ENCODE measurements at regions not wholly inside any gene's neighbourhood (a gene's known extent, or its start where the extent isn't known, plus 50 kb on each side); places are given as distances from the start of the nearest gene placed in this dataset.
"Not testable (repeated sequence)": the region's sequence is repeated elsewhere in the genome, so short reads cannot be mapped to it uniquely, and the experiment has no call there.

DNA sequence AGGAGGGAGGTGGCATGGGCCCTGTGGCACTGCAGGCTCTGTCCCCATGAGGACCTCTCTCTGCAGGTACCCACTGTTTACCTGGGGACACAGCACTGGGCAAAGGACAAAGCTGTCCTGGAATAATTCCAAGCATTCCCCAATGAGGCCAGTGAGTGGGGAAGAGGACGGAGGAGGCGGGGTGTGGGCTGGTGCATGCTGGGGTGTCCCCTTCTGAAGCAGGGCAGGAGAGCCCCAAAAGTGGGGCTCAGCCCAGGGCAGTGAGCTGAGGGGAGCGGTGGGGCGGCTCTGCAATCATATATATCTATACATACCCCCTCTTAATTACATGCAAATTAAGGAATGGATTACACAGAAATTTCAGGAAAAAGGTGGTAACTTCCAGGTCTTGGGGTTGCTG is 315.8 kb downstream of the ADGRD1 start:
- no peak overlapping the region for H3K27ac ChIP-seq
- TF ChIP-seq ZFX (IDR thresholded peaks at IDR 0.05), result no peak
- TF ChIP-seq, protein P1, sequence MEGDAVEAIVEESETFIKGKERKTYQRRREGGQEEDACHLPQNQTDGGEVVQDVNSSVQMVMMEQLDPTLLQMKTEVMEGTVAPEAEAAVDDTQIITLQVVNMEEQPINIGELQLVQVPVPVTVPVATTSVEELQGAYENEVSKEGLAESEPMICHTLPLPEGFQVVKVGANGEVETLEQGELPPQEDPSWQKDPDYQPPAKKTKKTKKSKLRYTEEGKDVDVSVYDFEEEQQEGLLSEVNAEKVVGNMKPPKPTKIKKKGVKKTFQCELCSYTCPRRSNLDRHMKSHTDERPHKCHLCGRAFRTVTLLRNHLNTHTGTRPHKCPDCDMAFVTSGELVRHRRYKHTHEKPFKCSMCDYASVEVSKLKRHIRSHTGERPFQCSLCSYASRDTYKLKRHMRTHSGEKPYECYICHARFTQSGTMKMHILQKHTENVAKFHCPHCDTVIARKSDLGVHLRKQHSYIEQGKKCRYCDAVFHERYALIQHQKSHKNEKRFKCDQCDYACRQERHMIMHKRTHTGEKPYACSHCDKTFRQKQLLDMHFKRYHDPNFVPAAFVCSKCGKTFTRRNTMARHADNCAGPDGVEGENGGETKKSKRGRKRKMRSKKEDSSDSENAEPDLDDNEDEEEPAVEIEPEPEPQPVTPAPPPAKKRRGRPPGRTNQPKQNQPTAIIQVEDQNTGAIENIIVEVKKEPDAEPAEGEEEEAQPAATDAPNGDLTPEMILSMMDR (conservative IDR thresholded peaks at IDR 0.05), result no peak

DNA sequence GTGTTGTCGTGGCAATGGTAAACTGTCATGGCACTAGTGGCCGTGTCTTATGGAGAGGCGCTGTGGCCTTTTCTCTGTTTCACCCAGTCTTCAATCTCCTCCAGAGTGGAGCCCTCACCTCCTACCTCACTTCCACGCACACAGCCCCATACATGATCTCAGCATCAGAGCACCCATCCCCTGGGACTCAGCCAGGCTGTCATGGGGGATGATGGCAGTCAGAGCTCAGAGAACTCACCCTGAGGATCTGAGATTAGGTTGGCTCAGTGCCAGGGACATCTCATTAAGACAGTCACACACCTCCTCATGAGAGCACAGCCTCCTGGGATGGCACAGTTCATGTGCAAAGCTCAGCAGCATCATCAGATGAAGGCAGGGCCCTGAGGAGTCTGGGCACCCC is 316.3 kb downstream of the ADGRD1 start:
- not testable (repeated sequence) for H3K27ac ChIP-seq

DNA sequence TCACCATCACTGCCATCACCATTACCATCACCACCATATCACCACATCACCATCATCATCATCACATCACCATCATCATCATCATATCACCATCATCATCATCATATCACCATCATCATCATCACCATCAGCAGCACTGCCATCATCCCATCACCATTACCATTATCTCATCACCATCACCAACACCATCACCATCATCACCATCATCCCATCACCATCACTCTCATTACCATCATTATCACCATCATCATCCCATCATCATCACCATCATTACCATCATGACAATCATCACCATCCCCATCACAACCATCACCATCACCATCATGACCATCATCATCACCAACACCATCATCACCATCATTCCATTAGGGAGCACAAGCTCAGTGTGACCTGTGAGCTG is 318.0 kb downstream of the ADGRD1 start:
- H3K27ac ChIP-seq, result no peak overlapping the region
- TF ChIP-seq ZFX (IDR thresholded peaks at IDR 0.05), result no peak
- TF ChIP-seq, protein P1 (conservative IDR thresholded peaks at IDR 0.05), result no peak

DNA sequence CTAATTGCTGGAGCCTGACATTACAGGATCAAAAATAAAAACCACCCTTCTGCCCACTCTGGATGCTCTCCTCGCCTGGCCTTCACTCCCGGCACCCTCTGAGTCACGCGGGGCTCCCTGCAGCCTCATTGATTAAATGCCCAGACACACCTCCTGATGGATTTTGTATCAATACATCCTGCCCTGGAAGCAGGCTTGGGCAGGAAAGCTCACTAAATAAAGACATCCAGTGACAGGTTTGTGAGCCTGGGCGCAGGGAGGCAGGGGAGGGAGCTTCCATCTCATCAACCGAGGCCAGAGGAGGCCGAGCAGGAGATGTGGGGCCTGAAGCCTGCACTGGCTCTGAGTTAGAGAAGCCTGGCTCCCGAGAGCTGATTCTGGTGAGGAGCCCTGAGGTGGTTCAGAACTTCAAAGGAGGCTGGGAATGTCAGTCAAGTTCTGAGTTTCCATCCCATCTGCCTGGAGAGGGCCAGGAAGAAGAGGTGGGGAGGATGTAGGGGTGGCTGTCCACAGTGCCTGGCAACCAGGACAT is 318.6 kb downstream of the ADGRD1 start:
- not testable (repeated sequence) for H3K27ac ChIP-seq

DNA sequence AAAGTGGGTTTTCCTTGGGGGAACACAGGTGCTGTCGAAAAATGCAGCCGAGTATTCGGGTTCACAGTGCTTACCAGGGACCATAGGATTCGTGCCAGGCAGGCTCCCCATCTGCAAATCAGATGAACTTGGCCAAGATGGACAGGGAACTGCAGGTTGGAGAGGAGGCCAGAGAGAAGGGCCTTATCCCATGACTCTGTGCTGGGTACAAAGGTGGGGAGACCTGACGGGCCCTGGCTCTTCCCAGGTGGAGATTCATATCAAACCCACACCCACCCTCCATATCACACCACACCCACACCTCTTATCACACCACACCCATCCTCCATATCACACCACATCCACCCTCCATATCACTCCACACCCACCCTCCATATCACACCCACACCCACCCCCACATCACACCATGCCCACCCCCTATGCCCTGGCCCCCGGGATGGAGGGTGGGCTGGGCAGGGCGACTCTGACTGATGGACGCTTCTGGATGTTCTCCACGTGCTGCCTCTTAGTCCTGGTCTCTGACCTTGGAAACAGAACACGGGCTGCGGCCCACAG is 319.7 kb downstream of the ADGRD1 start:
- H3K27ac ChIP-seq, result no peak overlapping the region
- TF ChIP-seq, protein P1 (conservative IDR thresholded peaks at IDR 0.05), result no peak
- no peak for TF ChIP-seq ZFX (IDR thresholded peaks at IDR 0.05)

DNA sequence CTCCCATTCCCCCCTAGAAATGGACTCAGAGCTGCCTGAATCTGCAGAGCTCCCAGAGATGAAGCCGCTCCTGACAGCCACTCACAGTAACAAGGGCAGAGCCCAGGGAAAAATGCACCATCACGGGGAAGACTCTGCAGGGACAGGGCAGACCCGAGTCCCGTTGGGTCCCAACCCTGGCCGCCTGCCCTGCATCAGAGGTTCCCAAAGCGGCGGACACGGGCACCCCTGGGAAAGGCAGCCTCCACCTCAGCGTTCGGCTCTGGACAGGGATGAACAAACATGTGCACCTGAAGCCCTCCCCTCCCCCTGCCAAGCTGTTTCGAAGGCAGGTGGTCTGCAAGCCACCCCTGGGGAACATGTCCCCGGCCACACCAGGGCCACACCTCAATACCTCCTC is 320.4 kb downstream of the ADGRD1 start:
- TF ChIP-seq, protein P1 (conservative IDR thresholded peaks at IDR 0.05), result no peak
- TF ChIP-seq ZFX (IDR thresholded peaks at IDR 0.05), result no peak
- no peak overlapping the region for H3K27ac ChIP-seq

DNA sequence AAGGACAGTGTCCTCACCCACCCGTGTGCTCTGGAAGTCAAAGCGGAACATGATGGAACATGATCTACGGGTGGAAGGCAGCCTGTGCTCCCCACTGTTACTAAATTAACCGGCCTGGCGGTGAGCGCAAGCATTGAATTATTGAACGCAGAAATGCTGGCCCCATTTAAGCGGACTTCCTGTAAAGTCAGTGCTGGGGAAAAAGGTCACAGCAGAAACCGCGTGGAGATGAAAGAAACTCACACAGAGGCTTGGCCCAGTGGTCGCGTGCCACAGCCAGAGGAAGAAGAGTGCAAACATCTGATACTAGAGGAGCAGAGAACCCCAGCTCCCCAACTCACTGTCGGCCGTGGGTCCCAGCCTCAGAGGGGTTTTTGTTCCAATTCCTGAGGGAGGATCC is 321.2 kb downstream of the ADGRD1 start:
- no peak overlapping the region for H3K27ac ChIP-seq
- no peak for TF ChIP-seq ZFX (IDR thresholded peaks at IDR 0.05)
- TF ChIP-seq, protein P1 (conservative IDR thresholded peaks at IDR 0.05), result no peak

DNA sequence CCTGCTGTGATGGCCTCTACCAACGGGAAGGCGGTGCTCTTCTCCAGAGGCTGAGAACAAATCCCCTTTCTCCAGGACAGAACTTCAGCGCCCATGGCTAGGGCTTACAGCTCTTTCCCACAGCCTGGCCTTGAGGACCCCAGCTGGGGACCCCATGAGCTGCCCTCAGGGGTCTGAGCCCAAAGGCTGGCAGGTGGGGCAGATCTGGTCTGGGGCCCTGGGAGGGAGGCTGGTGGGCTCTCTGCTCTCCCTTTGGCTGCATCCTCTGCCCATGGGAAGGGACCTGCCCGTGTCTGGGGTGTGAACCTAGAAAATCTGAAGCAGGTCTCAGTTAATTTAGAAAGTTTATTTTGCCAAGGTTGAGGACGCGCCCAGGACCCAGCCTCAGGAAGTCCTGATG is 322.1 kb downstream of the ADGRD1 start:
- no peak for TF ChIP-seq ZFX (IDR thresholded peaks at IDR 0.05)
- TF ChIP-seq, protein P1 (conservative IDR thresholded peaks at IDR 0.05), result no peak
- no peak overlapping the region for H3K27ac ChIP-seq
